K562 (cell line): ENCODE measurements at regions not wholly inside any gene's neighbourhood (a gene's known extent, or its start where the extent isn't known, plus 50 kb on each side); places are given as distances from the start of the nearest gene placed in this dataset.

ENCODE experiments used
- ATAC-seq: fragments of 200-7000 bp; cut with Tn5 transposase; 3 replicates; pipeline ENCODE4 v1.9.1; 2020; ENCODE audit warnings: moderate library complexity
- BruUV-seq: library from RNA; stranded (reverse); fragments of 400-500 nt; replicated peaks from 2 replicates; lab custom pipeline; 2021; lab: Mats Ljungman, UMichigan
- CTCF ChIA-PET: fragments of 300-600 bp; formaldehyde crosslinking; extraction: SDS; loops from one replicate; lab custom pipeline; 2021; ENCODE audit warnings: low intra/inter-chr PET ratio; lab: Yijun Ruan, JAX
- POLR2A ChIA-PET: fragments of 300-600, 350-650 bp; sonication (Branson Sonifier 250); formaldehyde crosslinking; extraction: SDS; loops from one replicate; lab custom pipeline; 2021; ENCODE audit warnings: antibody characterized with exemption, inconsistent platforms; lab: Yijun Ruan, JAX
- DNase-seq, 4 experiments: peaks; one replicate each; pipeline versions ENCODE4 v3.0.0 to v3.0.0-alpha.2; 2011 to 2018; ENCODE audit warnings: low spot score in 3 of 4, mixed read lengths in 3 of 4; ENCODE audit errors: extremely low read depth in 1 of 4
- FAIRE-seq: peaks from 2 replicates; lab custom pipeline; 2011; peaks lifted over from hg19 to GRCh38; lab: Jason Lieb, UNC
- H2AFZ ChIP-seq: 2 replicates; pipeline ENCODE4 v1.6.0; 2011; ENCODE audit warnings: low read depth, low read length, control low read depth, inconsistent platforms
- H3K27ac ChIP-seq: fragments of 200-600 bp; 3 replicates; pipeline ENCODE4 v1.8.0; 2011; ENCODE audit warnings: low read depth, mild to moderate bottlenecking, control low read depth, inconsistent platforms, low read length, moderate library complexity, mixed read lengths; ENCODE audit errors: extremely low read depth
- H3K27me3 ChIP-seq, 2 experiments: fragments of 300-600 bp in 1 of 2; 2 replicates in 1 of 2; 3 replicates in 1 of 2; pipeline versions ENCODE4 v1.6.0 to v1.8.0; 2011; ENCODE audit warnings: inconsistent platforms in 2 of 2, low read length in 2 of 2, mild to moderate bottlenecking in 1 of 2, mixed read lengths in 1 of 2, moderate library complexity in 1 of 2; ENCODE audit not compliant: control insufficient read depth in 2 of 2, insufficient read depth in 2 of 2
- H3K36me3 ChIP-seq: fragments of 300-600 bp; 3 replicates; pipeline ENCODE4 v1.8.0; 2011; ENCODE audit warnings: mild to moderate bottlenecking, low read length, inconsistent platforms; ENCODE audit not compliant: control insufficient read depth, insufficient read depth
- H3K4me1 ChIP-seq, 2 experiments: fragments of 200-600 bp in 1 of 2; replicated peaks in 1 of 2; 2 replicates in 1 of 2; 3 replicates in 1 of 2; pipeline versions ENCODE4 v1.5.1 to v1.8.0; 2011; ENCODE audit warnings: inconsistent platforms in 2 of 2, low read length in 2 of 2, mild to moderate bottlenecking in 1 of 2, mixed read lengths in 1 of 2, moderate library complexity in 1 of 2; ENCODE audit not compliant: control insufficient read depth in 2 of 2, insufficient read depth in 2 of 2
- H3K4me2 ChIP-seq: 2 replicates; pipeline ENCODE4 v1.6.1; 2011; ENCODE audit warnings: low read length, control low read depth, inconsistent platforms, mixed read lengths; ENCODE audit not compliant: insufficient read depth
- H3K4me3 ChIP-seq: fragments of 200-600 bp; sonication (generic), shearing (Covaris generic); 2 replicates; pipeline ENCODE4 v1.5.1; 2016; ENCODE audit warnings: control low read depth, inconsistent platforms
- H3K79me2 ChIP-seq: fragments of 200-600 bp; 3 replicates; pipeline ENCODE4 v1.8.0; 2011; ENCODE audit warnings: low read length, inconsistent platforms; ENCODE audit not compliant: control insufficient read depth, insufficient read depth
- H3K9ac ChIP-seq, 2 experiments: 2 replicates each; pipeline versions ENCODE4 v1.6.0 to v1.6.1; 2011; ENCODE audit warnings: low read depth in 2 of 2, low read length in 2 of 2, control low read depth in 1 of 2, inconsistent platforms in 1 of 2, mild to moderate bottlenecking in 1 of 2, mixed read lengths in 1 of 2; ENCODE audit not compliant: insufficient read depth in 1 of 2
- H3K9me1 ChIP-seq: one replicate; pipeline ENCODE4 v1.6.0; 2011; ENCODE audit warnings: inconsistent platforms, mild to moderate bottlenecking, low read length, moderate library complexity; ENCODE audit not compliant: control insufficient read depth, insufficient read depth
- H3K9me3 ChIP-seq: replicated peaks from 2 replicates; pipeline ENCODE4 v1.5.1; 2011; ENCODE audit warnings: low read depth, low read length, inconsistent platforms; ENCODE audit not compliant: control insufficient read depth, insufficient read depth
- H4K20me1 ChIP-seq: replicated peaks from 2 replicates; pipeline ENCODE4 v1.6.1; 2011; ENCODE audit warnings: low read length, inconsistent platforms, mixed read lengths; ENCODE audit not compliant: control insufficient read depth, insufficient read depth
- CBX5 ChIP-seq: IDR thresholded peaks from 2 replicates; pipeline ENCODE4 v1.6.1; 2014; ENCODE audit warnings: low read depth, borderline replicate concordance
- CHD2 ChIP-seq: IDR thresholded peaks from 2 replicates; pipeline ENCODE4 v1.6.1; 2011; ENCODE audit warnings: low read depth, low read length
- HNRNPL ChIP-seq: fragments of 200-400 bp; formaldehyde crosslinking; IDR thresholded peaks from 2 replicates; pipeline ENCODE4 v1.6.1; 2017; ENCODE audit warnings: low read depth, mild to moderate bottlenecking, low read length
- MEIS2 ChIP-seq: fragments of 450-650 bp; IDR thresholded peaks from 2 replicates; pipeline ENCODE4 v1.6.1; 2014; ENCODE audit warnings: mild to moderate bottlenecking; ENCODE audit not compliant: partially characterized antibody
- SLC30A9 ChIP-seq: fragments of 250-450 bp; sonication (Bioruptor Pico); IDR thresholded peaks from 2 replicates; pipeline ENCODE4 v1.8.0; 2022; ENCODE audit warnings: mild to moderate bottlenecking, moderate library complexity
- YBX1 ChIP-seq: fragments of 450-650 bp; IDR thresholded peaks from 2 replicates; pipeline ENCODE4 v1.7.1; 2016; ENCODE audit warnings: mild to moderate bottlenecking
- ZBED1 ChIP-seq: IDR thresholded peaks from 2 replicates; pipeline ENCODE4 v1.6.1; 2014
- ZBTB11 ChIP-seq, 3 experiments: fragments of 200-800 bp in 1 of 3; fragments of 250-450 bp in 1 of 3; fragments of 450-650 bp in 1 of 3; sonication (Bioruptor Pico) in 1 of 3; sonication (Bioruptor generic) in 1 of 3; formaldehyde crosslinking in 1 of 3; IDR thresholded peaks; 2 replicates each; pipeline versions ENCODE4 v1.6.1 to v1.8.0; 2016 to 2022; ENCODE audit warnings: mild to moderate bottlenecking in 2 of 3, missing genetic modification characterization in 2 of 3, missing compliant biosample characterization in 1 of 3, moderate library complexity in 1 of 3
- ZNF717 ChIP-seq: fragments of 250-450 bp; sonication (Bioruptor Pico); IDR thresholded peaks from 2 replicates; pipeline ENCODE4 v1.5.0; 2021
- WGBS: fragments of 100-300 bp; shearing (Covaris generic); methylation state at CpG from one replicate; pipeline ENCODE4 v1.1.6; 2016; ENCODE audit warnings: low coverage, mixed read lengths; ENCODE audit not compliant: insufficient coverage; ENCODE audit errors: missing lambda C conversion rate; 5-methylcytosine and 5-hydroxymethylcytosine counted together
- in situ Hi-C: fragments of 300-500 bp; cut with MboI; formaldehyde crosslinking; loops from 4 replicates; pipeline ENCODE4 v1.15.0; 2018; ENCODE audit warnings: inconsistent platforms, mixed read lengths
- intact Hi-C: fragments of 100-400 bp; cut with micrococcal nuclease; formaldehyde crosslinking; loops from 2 replicates; pipeline ENCODE4 v1.14.2; 2022

- Histone ChIP-seq H3K4me3 (no peak overlapping the region), H4K20me1 (no peaks in the 10 kb centered on the region), H3K36me3 (no peaks in the 10 kb centered on the region), H2AFZ (no peak overlapping the region), H3K4me1 (no peaks in the 10 kb centered on the region), H3K27ac (no peak overlapping the region), H3K4me2 (no peak overlapping the region), H3K27me3 (no peaks in the 10 kb centered on the region), H3K9ac (no peak overlapping the region), H3K79me2 (no peaks in the 10 kb centered on the region), H3K9me1 (no peaks in the 10 kb centered on the region), H3K9me3 (no peaks in the 10 kb centered on the region)
- intact Hi-C loops (no loop called here), in situ Hi-C loops (no loop called here)
- no peak for FAIRE-seq
- no peak for ATAC-seq
- ChIA-PET CTCF (no interaction called here), POLR2A (no interaction called here)
- BruUV-seq = no TSS peak
- 0% methylated on average over 1 of the region's 1 CpG for WGBS
- no peak for DNase-seq
- TF ChIP-seq CHD2 (no peak), MEIS2 (no peak), HNRNPL (no peak), ZBED1 (no peak), YBX1 (no peak), ZBTB11 (CRISPR knock-in tag; IDR thresholded peaks at IDR 0.05) (no peak), ZNF717 (CRISPR knock-in tag) (no peak), CBX5 (no peak), SLC30A9 (no peak)
- TF ChIP-seq, all 486 proteins: peak for 0
Observed at GRCh38 chr4:59841698-59842097, 1358.4 kb upstream of the ADGRL3 start.
